K562 (cell line): ENCODE measurements at regions not wholly inside any gene's neighbourhood (a gene's known extent, or its start where the extent isn't known, plus 50 kb on each side); places are given as distances from the start of the nearest gene placed in this dataset.
A peak's percentile ranks its signal among the peaks of the same experiment; 100 is the strongest.

Experiments
- CREM ChIP-seq: IDR thresholded peaks from 2 replicates; pipeline ENCODE4 v1.6.1; 2014; ENCODE audit warnings: antibody characterized with exemption, low read depth
- ELF4 ChIP-seq: fragments of 450-650 bp; formaldehyde crosslinking; IDR thresholded peaks from 2 replicates; pipeline ENCODE4 v1.4.0; 2022; ENCODE audit warnings: missing genetic modification characterization
- GABPA ChIP-seq: fragments of 200-800 bp; sonication (Bioruptor generic); conservative IDR thresholded peaks from 2 replicates; pipeline ENCODE4 v1.6.1; 2016; ENCODE audit warnings: low read depth, missing genetic modification characterization, missing compliant biosample characterization
- LCOR ChIP-seq: sonication (generic); formaldehyde crosslinking; IDR thresholded peaks from 2 replicates; pipeline ENCODE4 v1.8.0; 2022; ENCODE audit warnings: mild to moderate bottlenecking, missing genetic modification reagents
- MXI1 ChIP-seq: IDR thresholded peaks from 2 replicates; pipeline ENCODE4 v1.6.1; 2011; ENCODE audit warnings: low read depth, mild to moderate bottlenecking, improper control_type of control experiment, low read length
- SETDB1 ChIP-seq: IDR thresholded peaks from one replicate; pipeline ENCODE4 v1.6.1; 2012; ENCODE audit warnings: low read length, control low read depth, inconsistent platforms
- TBP ChIP-seq: optimal IDR thresholded peaks from 2 replicates; pipeline ENCODE3; 2011; ENCODE audit warnings: low read depth, low read length, improper control_type of control experiment
- TEAD1 ChIP-seq, 2 experiments: fragments of 450-650 bp in 1 of 2; sonication (generic) in 1 of 2; formaldehyde crosslinking; IDR thresholded peaks; 2 replicates each; pipeline versions ENCODE4 v1.4.0 to v1.8.0; 2020 to 2022; ENCODE audit warnings: mild to moderate bottlenecking in 2 of 2, missing genetic modification reagents in 1 of 2
- ZNF282 ChIP-seq: sonication (generic); formaldehyde crosslinking; IDR thresholded peaks from 2 replicates; pipeline ENCODE4 v1.8.1; 2023; ENCODE audit warnings: missing genetic modification reagents
- ZNF644 ChIP-seq: fragments of 200-800 bp; sonication (Bioruptor generic); IDR thresholded peaks from 2 replicates; pipeline ENCODE4 v1.6.1; 2016; ENCODE audit warnings: low read depth, missing genetic modification characterization, missing compliant biosample characterization
- ZNF707 ChIP-seq: fragments of 250-450 bp; sonication (Bioruptor Pico); conservative IDR thresholded peaks from 2 replicates; pipeline ENCODE4 v1.8.0; 2022; ENCODE audit warnings: inconsistent platforms, mild to moderate bottlenecking, moderate library complexity
- TF ChIP-seq, protein P1 (sequence below): fragments of 200-800 bp; sonication (Bioruptor generic); IDR thresholded peaks from 2 replicates; pipeline ENCODE4 v1.6.1; 2016; ENCODE audit warnings: missing genetic modification characterization, missing compliant biosample characterization
- TF ChIP-seq, protein P2 (sequence below): sonication (generic); formaldehyde crosslinking; IDR thresholded peaks from 2 replicates; pipeline ENCODE4 v1.8.0; 2022; ENCODE audit warnings: mild to moderate bottlenecking, missing genetic modification reagents, borderline replicate concordance
- TF ChIP-seq, protein P3 (sequence below): fragments of 200-800 bp; sonication (Bioruptor generic); IDR thresholded peaks from 2 replicates; pipeline ENCODE4 v1.6.1; 2017; ENCODE audit warnings: missing genetic modification characterization, missing compliant biosample characterization
- TF ChIP-seq, protein P4 (sequence below): sonication (generic); formaldehyde crosslinking; IDR thresholded peaks from 2 replicates; pipeline ENCODE4 v1.8.1; 2023; ENCODE audit warnings: mild to moderate bottlenecking, missing genetic modification reagents, moderate library complexity
- TF ChIP-seq, protein P5 (sequence below): fragments of 250-450 bp; sonication (Bioruptor Pico); IDR thresholded peaks from 2 replicates; pipeline ENCODE4 v1.5.1; 2021; ENCODE audit warnings: mild to moderate bottlenecking

DNA sequence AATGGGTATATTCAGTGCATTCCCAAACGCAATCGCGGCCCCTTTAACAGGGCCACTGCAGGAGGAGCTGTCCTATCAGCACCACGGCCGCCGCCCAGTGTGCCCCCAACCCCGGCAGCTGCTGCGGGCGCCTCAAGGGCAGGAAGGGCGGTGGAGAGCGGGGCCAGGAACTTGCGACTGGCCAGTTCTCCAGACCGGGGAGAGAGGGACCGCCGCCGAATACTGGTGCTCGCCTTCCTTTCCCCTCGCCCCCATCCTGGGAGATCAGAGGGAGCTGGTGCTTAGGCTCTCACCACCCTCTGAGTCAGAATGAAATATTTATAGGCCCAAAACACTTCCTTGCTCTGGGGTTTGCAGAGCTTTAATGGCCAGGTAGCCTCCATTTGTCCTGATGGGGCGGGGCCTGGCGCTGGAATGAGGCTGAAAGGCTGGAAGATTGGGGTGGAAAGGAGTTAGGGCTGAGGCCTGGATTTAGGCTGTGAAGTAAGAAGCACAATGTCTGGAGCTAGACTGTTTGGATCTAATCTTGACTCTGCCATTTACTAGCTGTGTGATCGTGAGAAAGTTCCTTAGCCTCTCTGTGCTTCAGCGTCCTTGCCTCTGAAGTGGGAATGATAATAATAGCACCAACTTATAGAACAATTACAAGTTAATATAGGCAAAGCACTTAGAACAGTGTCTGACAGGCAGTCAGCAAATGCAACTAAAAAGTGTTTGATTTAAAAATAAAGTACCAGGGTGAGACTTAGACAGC lies 75.5 kb downstream of the NAV1 start (continued):
- TF ChIP-seq, protein P1, sequence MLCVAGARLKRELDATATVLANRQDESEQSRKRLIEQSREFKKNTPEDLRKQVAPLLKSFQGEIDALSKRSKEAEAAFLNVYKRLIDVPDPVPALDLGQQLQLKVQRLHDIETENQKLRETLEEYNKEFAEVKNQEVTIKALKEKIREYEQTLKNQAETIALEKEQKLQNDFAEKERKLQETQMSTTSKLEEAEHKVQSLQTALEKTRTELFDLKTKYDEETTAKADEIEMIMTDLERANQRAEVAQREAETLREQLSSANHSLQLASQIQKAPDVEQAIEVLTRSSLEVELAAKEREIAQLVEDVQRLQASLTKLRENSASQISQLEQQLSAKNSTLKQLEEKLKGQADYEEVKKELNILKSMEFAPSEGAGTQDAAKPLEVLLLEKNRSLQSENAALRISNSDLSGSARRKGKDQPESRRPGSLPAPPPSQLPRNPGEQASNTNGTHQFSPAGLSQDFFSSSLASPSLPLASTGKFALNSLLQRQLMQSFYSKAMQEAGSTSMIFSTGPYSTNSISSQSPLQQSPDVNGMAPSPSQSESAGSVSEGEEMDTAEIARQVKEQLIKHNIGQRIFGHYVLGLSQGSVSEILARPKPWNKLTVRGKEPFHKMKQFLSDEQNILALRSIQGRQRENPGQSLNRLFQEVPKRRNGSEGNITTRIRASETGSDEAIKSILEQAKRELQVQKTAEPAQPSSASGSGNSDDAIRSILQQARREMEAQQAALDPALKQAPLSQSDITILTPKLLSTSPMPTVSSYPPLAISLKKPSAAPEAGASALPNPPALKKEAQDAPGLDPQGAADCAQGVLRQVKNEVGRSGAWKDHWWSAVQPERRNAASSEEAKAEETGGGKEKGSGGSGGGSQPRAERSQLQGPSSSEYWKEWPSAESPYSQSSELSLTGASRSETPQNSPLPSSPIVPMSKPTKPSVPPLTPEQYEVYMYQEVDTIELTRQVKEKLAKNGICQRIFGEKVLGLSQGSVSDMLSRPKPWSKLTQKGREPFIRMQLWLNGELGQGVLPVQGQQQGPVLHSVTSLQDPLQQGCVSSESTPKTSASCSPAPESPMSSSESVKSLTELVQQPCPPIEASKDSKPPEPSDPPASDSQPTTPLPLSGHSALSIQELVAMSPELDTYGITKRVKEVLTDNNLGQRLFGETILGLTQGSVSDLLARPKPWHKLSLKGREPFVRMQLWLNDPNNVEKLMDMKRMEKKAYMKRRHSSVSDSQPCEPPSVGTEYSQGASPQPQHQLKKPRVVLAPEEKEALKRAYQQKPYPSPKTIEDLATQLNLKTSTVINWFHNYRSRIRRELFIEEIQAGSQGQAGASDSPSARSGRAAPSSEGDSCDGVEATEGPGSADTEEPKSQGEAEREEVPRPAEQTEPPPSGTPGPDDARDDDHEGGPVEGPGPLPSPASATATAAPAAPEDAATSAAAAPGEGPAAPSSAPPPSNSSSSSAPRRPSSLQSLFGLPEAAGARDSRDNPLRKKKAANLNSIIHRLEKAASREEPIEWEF: no peak
- TF ChIP-seq ZNF707 (CRISPR knock-in tag): no peak
- TF ChIP-seq MXI1: no peak
- no peak for TF ChIP-seq ELF4 (CRISPR knock-in tag)
- no peak for TF ChIP-seq GABPA (tag)
- TF ChIP-seq, protein P2, sequence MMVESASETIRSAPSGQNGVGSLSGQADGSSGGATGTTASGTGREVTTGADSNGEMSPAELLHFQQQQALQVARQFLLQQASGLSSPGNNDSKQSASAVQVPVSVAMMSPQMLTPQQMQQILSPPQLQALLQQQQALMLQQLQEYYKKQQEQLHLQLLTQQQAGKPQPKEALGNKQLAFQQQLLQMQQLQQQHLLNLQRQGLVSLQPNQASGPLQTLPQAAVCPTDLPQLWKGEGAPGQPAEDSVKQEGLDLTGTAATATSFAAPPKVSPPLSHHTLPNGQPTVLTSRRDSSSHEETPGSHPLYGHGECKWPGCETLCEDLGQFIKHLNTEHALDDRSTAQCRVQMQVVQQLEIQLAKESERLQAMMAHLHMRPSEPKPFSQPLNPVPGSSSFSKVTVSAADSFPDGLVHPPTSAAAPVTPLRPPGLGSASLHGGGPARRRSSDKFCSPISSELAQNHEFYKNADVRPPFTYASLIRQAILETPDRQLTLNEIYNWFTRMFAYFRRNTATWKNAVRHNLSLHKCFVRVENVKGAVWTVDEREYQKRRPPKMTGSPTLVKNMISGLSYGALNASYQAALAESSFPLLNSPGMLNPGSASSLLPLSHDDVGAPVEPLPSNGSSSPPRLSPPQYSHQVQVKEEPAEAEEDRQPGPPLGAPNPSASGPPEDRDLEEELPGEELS (CRISPR knock-in tag): no peak
- TF ChIP-seq, protein P3, sequence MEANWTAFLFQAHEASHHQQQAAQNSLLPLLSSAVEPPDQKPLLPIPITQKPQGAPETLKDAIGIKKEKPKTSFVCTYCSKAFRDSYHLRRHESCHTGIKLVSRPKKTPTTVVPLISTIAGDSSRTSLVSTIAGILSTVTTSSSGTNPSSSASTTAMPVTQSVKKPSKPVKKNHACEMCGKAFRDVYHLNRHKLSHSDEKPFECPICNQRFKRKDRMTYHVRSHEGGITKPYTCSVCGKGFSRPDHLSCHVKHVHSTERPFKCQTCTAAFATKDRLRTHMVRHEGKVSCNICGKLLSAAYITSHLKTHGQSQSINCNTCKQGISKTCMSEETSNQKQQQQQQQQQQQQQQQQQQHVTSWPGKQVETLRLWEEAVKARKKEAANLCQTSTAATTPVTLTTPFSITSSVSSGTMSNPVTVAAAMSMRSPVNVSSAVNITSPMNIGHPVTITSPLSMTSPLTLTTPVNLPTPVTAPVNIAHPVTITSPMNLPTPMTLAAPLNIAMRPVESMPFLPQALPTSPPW: peak; percentile 64
- TF ChIP-seq LCOR (CRISPR knock-in tag): no peak
- TF ChIP-seq, protein P4, sequence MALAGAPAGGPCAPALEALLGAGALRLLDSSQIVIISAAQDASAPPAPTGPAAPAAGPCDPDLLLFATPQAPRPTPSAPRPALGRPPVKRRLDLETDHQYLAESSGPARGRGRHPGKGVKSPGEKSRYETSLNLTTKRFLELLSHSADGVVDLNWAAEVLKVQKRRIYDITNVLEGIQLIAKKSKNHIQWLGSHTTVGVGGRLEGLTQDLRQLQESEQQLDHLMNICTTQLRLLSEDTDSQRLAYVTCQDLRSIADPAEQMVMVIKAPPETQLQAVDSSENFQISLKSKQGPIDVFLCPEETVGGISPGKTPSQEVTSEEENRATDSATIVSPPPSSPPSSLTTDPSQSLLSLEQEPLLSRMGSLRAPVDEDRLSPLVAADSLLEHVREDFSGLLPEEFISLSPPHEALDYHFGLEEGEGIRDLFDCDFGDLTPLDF: no peak
- TF ChIP-seq ZNF644 (tag): 0 out of 2 replicates have a peak, but pooled peaks have one; percentile 57
- TF ChIP-seq CREM: peak; percentile 46; the same call in 1 of the 2 replicates
- TF ChIP-seq TBP: no peak
- no peak for TF ChIP-seq SETDB1
- TF ChIP-seq, protein P5, sequence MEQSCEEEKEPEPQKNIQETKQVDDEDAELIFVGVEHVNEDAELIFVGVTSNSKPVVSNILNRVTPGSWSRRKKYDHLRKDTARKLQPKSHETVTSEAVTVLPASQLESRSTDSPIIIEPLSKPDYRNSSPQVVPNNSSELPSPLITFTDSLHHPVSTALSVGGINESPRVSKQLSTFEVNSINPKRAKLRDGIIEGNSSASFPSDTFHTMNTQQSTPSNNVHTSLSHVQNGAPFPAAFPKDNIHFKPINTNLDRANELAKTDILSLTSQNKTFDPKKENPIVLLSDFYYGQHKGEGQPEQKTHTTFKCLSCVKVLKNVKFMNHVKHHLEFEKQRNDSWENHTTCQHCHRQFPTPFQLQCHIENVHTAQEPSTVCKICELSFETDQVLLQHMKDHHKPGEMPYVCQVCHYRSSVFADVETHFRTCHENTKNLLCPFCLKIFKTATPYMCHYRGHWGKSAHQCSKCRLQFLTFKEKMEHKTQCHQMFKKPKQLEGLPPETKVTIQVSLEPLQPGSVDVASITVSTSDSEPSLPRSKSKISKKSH (CRISPR knock-in tag): no peak
- TF ChIP-seq ZNF282 (CRISPR knock-in tag): no peak
- TF ChIP-seq TEAD1 (CRISPR knock-in tag; IDR thresholded peaks at IDR 0.05): peak; percentile 17 to 68; a peak in 1 of 4 replicates
